Transverse colon (tissue), 4 donors: ENCODE measurements at regions not wholly inside any gene's neighbourhood (a gene's known extent, or its start where the extent isn't known, plus 50 kb on each side); places are given as distances from the start of the nearest gene placed in this dataset.

Experiments
- DNase-seq: peaks from one replicate; pipeline ENCODE4 v3.0.0-alpha.2; 2019
- H3K27ac ChIP-seq, 4 donors: fragments of 200-600 bp; sonication (generic); 2 replicates each; pipeline ENCODE4 v1.5.1; 2016 to 2018; ENCODE audit warnings: inconsistent platforms in 4 of 4
- H3K27me3 ChIP-seq: fragments of 200-600 bp; sonication (generic); 2 replicates; pipeline ENCODE4 v1.5.1; 2017; ENCODE audit warnings: inconsistent platforms
- H3K36me3 ChIP-seq, 4 donors: fragments of 200-600 bp; sonication (generic); 2 replicates each; pipeline ENCODE4 v1.5.1; 2017 to 2019; ENCODE audit warnings: inconsistent platforms in 4 of 4
- H3K4me1 ChIP-seq, 4 donors: fragments of 200-600 bp; sonication (generic); 2 replicates each; pipeline ENCODE4 v1.5.1; 2017 to 2020; ENCODE audit warnings: inconsistent platforms in 4 of 4
- H3K4me3 ChIP-seq, 4 donors: fragments of 200-600 bp; sonication (generic); 1 replicate in 1 of 4; 2 replicates in 3 of 4; pipeline versions ENCODE4 v1.5.1 to v1.6.1; 2017 to 2019; ENCODE audit warnings: inconsistent platforms in 4 of 4
- H3K9me3 ChIP-seq, 2 donors: fragments of 200-600 bp; sonication (generic); 2 replicates each; pipeline ENCODE4 v1.5.1; 2017 to 2019; ENCODE audit warnings: inconsistent platforms in 2 of 2
- CTCF ChIP-seq, 5 experiments: fragments of 200-600 bp in 3 of 5; fragments of 450-650 bp in 2 of 5; sonication (generic) in 3 of 5; IDR thresholded peaks; 1 replicate in 2 of 5; 2 replicates in 3 of 5; pipeline ENCODE4 v1.5.1; 2016 to 2017; ENCODE audit warnings: antibody characterized with exemption in 5 of 5, inconsistent platforms in 3 of 5, mild to moderate bottlenecking in 2 of 5, moderate library complexity in 1 of 5
- EP300 ChIP-seq: sonication (generic); formaldehyde crosslinking; IDR thresholded peaks from one replicate; pipeline ENCODE4 v1.6.1; 2017; ENCODE audit warnings: antibody characterized with exemption, low read depth
- POLR2A ChIP-seq: fragments of 450-650 bp; IDR thresholded peaks from one replicate; pipeline ENCODE4 v1.6.1; 2016; ENCODE audit warnings: antibody characterized with exemption, mild to moderate bottlenecking, moderate library complexity
- POLR2AphosphoS5 ChIP-seq, 3 donors: sonication (generic); formaldehyde crosslinking; IDR thresholded peaks; one replicate each; pipeline ENCODE4 v1.6.1; 2016; ENCODE audit warnings: antibody characterized with exemption in 3 of 3
- WGBS, 2 donors: methylation state at CpG; one replicate each; pipeline ENCODE4 v1.1.5; 2018; ENCODE audit warnings: low coverage in 1 of 2; 5-methylcytosine and 5-hydroxymethylcytosine counted together
- in situ Hi-C, 4 donors: fragments of 200-750 bp; cut with MboI; loops; one replicate each; pipeline versions ENCODE4 v1.15.0 to v1.15.1; 2017; ENCODE audit warnings: low sequenced_read_pairs in 3 of 4, low pct_ligation_motif_present in 1 of 4, low pct_unique_long_range_greater_than_20kb in 1 of 4
- intact Hi-C: fragments of 100-400 bp; cut with DNase I; formaldehyde crosslinking; loops from one replicate; pipeline ENCODE4 v1.15.1; 2023; ENCODE audit warnings: low total_unique reads

- DNase-seq: no peak
- TF ChIP-seq POLR2A (no peak), CTCF (IDR thresholded peaks at IDR 0.05) (no peak), EP300 (no peak), POLR2AphosphoS5 (IDR thresholded peaks at IDR 0.05) (no peak)
- Histone ChIP-seq H3K36me3 (no peaks in the 10 kb centered on the region), H3K4me3 (no peak overlapping the region), H3K9me3 (no peaks in the 10 kb centered on the region), H3K4me1 (no peaks in the 10 kb centered on the region), H3K27me3 (no peaks in the 10 kb centered on the region), H3K27ac (no peak overlapping the region)
- 89 to 95% methylated on average over 6 of the region's 6 CpGs for WGBS, 2 donors
- in situ Hi-C loops: no loop called here
- intact Hi-C loops: no loop called here
Observed at GRCh38 chr10:10363217-10363616, 654.5 kb upstream of the CELF2 start.

- intact Hi-C loops: no loop called here
- Histone ChIP-seq H3K4me1 (no peaks in the 10 kb centered on the region), H3K9me3 (no peaks in the 10 kb centered on the region), H3K36me3 (no peaks in the 10 kb centered on the region), H3K27ac (no peak overlapping the region), H3K4me3 (no peak overlapping the region), H3K27me3 (no peaks in the 10 kb centered on the region)
- no peak for DNase-seq
- in situ Hi-C loops: no loop called here
- WGBS, 2 donors: 56 to 65% methylated on average over 2 of the region's 2 CpGs
- no peak for TF ChIP-seq EP300
- TF ChIP-seq CTCF (IDR thresholded peaks at IDR 0.05): no peak
- no peak for TF ChIP-seq POLR2AphosphoS5 (IDR thresholded peaks at IDR 0.05)
- TF ChIP-seq POLR2A: no peak
Observed at GRCh38 chr10:10364902-10365301, 652.8 kb upstream of the CELF2 start.

- DNase-seq: no peak
- Histone ChIP-seq H3K27me3 (no peaks in the 10 kb centered on the region), H3K36me3 (no peaks in the 10 kb centered on the region), H3K4me1 (no peaks in the 10 kb centered on the region), H3K9me3 (no peaks in the 10 kb centered on the region), H3K4me3 (no peak overlapping the region), H3K27ac (no peak overlapping the region)
- intact Hi-C loops (no loop called here), in situ Hi-C loops (no loop called here)
- TF ChIP-seq CTCF (IDR thresholded peaks at IDR 0.05): no peak
- TF ChIP-seq POLR2AphosphoS5 (IDR thresholded peaks at IDR 0.05): no peak
- 79 to 85% methylated on average over 3 of the region's 3 CpGs for WGBS, 2 donors
Observed at GRCh38 chr10:10365676-10366075, 652.0 kb upstream of the CELF2 start.

- intact Hi-C loops: no loop called here
- 90% methylated on average over 1 of the region's 1 CpG; no CpG with 5 or more reads in 1 of the 2 donors for WGBS, 2 donors
Observed at GRCh38 chr10:10366836-10367235, 650.8 kb upstream of the CELF2 start.

More at GRCh38 chr10:10366836-10367235, 650.8 kb upstream of the CELF2 start:
- Histone ChIP-seq H3K9me3 (no peaks in the 10 kb centered on the region), H3K4me1 (no peaks in the 10 kb centered on the region), H3K27ac (no peak overlapping the region), H3K4me3 (no peak overlapping the region), H3K36me3 (no peaks in the 10 kb centered on the region), H3K27me3 (no peaks in the 10 kb centered on the region)
- TF ChIP-seq POLR2A: no peak
- no peak for TF ChIP-seq POLR2AphosphoS5 (IDR thresholded peaks at IDR 0.05)
- no peak for TF ChIP-seq EP300
- no peak for TF ChIP-seq CTCF (IDR thresholded peaks at IDR 0.05)
- in situ Hi-C loops: no loop called here
- DNase-seq: no peak
